GM12873 (cell line): ENCODE measurements at regions not wholly inside any gene's neighbourhood (a gene's known extent, or its start where the extent isn't known, plus 50 kb on each side); places are given as distances from the start of the nearest gene placed in this dataset.

ENCODE experiments used
- CTCF ChIP-seq: IDR thresholded peaks from 2 replicates; pipeline ENCODE4 v1.5.1; 2012; ENCODE audit warnings: low read depth, mild to moderate bottlenecking, moderate library complexity, low read length, control low read depth; ENCODE audit not compliant: insufficient read depth; ENCODE audit errors: missing control alignments

- TF ChIP-seq CTCF: no peak
These were observed 292.0 kb upstream of the FZD8 start for GRCh38 chr10:35933940-35934641.

GRCh38 chr10:35933491-35933890, 291.4 kb upstream of the FZD8 start:
- TF ChIP-seq CTCF: no peak

- TF ChIP-seq CTCF: no peak
These were observed 286.7 kb upstream of the FZD8 start for GRCh38 chr10:35928748-35929147.

DNA sequence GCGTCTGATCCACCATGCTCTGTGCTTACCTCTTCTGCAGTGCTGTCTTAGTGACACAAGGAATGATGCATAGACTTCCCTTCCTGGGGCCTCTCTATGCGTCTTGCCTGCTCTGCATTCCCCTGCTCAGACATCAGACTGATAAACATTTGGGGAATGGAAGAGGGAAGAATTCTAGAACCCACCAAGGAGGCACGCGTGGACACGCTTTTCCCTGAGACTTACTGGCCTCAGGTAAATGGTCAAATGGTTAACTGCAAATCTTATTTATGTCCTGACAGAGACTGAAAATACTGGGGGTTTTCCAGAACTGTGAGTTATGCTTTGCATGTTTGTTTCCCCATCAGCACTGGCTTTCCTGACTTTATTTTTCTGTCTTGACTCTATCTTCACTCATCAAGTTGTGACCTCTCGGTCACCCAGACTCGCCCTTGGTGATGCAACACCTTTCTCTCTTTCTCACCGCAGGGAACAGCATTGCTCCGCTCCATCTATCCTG, 285.9 kb upstream of the FZD8 start:
- no peak for TF ChIP-seq CTCF

- no peak for TF ChIP-seq CTCF
These were observed 285.2 kb upstream of the FZD8 start for GRCh38 chr10:35927341-35927740.

DNA sequence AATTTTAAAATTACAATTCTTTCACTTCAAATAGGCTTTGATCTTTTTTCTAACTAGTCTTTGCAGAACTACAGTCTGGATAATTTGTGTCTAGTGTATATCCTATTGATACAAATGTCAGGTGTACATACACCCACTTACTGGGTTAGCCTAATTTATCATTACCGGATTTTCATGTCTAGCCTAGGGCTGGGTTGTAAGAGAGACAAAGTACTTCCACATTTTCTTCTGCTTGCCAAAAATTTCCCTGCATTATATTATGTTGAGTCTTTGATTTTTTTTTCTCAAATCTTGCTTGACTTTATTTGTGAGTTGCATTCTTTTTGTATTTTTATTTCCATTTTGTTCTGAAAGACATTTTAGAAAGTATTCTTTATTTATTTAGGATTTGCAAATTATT, 284.8 kb upstream of the FZD8 start:
- no peak for TF ChIP-seq CTCF

DNA sequence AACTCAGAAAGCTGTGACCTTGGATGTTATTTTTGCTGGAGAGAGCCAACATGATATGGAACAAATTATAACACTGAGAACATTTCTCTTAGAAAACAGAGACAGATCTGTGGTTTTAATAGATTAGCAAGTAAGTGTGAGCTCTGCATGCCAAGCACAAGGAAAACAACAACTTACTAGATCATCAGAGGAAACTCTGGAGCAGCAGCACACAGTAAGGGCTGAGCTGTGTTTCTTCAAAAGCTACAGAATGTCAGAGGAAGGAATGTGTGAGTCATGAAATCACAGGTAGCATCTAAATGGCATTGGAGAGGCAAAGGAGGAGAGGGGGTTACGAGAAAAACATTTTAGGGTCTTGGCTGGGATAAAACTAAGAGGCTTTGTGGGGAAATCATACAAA, 283.4 kb upstream of the FZD8 start:
- TF ChIP-seq CTCF: no peak
